ENCODE measurements at regions not wholly inside any gene's neighbourhood (a gene's known extent, or its start where the extent isn't known, plus 50 kb on each side); places are given as distances from the start of the nearest gene placed in this dataset.

GRCh38 chr2:198387677-198388076 is 583.3 kb downstream of the PLCL1 start:
- Histone ChIP-seq H3K27me3 (no peaks in the 10 kb centered on the region), H3K4me3 (no peak overlapping the region), H3K4me1 (no peaks in the 10 kb centered on the region), H3K36me3 (no peaks in the 10 kb centered on the region), H3K9me3 (no peaks in the 10 kb centered on the region), H3K27ac (no peak overlapping the region)
- DNase-seq, result no peak
- intact Hi-C loops (cut with DNase I; ENCODE audit: low total_unique reads), result no loop called here
- TF ChIP-seq CTCF (IDR thresholded peaks at IDR 0.05), result no peak

GRCh38 chr2:198385856-198386255 is 581.5 kb downstream of the PLCL1 start:
- no peaks in the 10 kb centered on the region for H3K36me3 ChIP-seq

GRCh38 chr2:198385326-198385725 is 580.9 kb downstream of the PLCL1 start:
- no peak overlapping the region for H3K4me3 ChIP-seq
- DNase-seq, result no peak

More at GRCh38 chr2:198385856-198386255, 581.5 kb downstream of the PLCL1 start:
- Histone ChIP-seq H3K4me3 (no peak overlapping the region), H3K4me1 (no peaks in the 10 kb centered on the region), H3K27me3 (no peaks in the 10 kb centered on the region), H3K9me3 (no peaks in the 10 kb centered on the region), H3K27ac (no peak overlapping the region)
- no peak for TF ChIP-seq CTCF (IDR thresholded peaks at IDR 0.05)
- DNase-seq, result no peak
- intact Hi-C loops (cut with DNase I; ENCODE audit: low total_unique reads), result no loop called here

GRCh38 chr2:198383392-198383791 is 579.0 kb downstream of the PLCL1 start:
- no peaks in the 10 kb centered on the region for H3K9me3 ChIP-seq
- H3K4me1 ChIP-seq, result no peaks in the 10 kb centered on the region
- no peak for DNase-seq
- H3K27me3 ChIP-seq, result no peaks in the 10 kb centered on the region
- no peaks in the 10 kb centered on the region for H3K36me3 ChIP-seq
- H3K27ac ChIP-seq, result no peak overlapping the region
- TF ChIP-seq CTCF (IDR thresholded peaks at IDR 0.05), result no peak
- H3K4me3 ChIP-seq, result no peak overlapping the region
- intact Hi-C loops (cut with DNase I; ENCODE audit: low total_unique reads), result no loop called here

More at GRCh38 chr2:198385326-198385725, 580.9 kb downstream of the PLCL1 start:
- Histone ChIP-seq H3K36me3 (no peaks in the 10 kb centered on the region), H3K27me3 (no peaks in the 10 kb centered on the region), H3K27ac (no peak overlapping the region), H3K9me3 (no peaks in the 10 kb centered on the region), H3K4me1 (no peaks in the 10 kb centered on the region)
- TF ChIP-seq CTCF (IDR thresholded peaks at IDR 0.05), result no peak
- intact Hi-C loops (cut with DNase I; ENCODE audit: low total_unique reads), result no loop called here

GRCh38 chr2:198382811-198383210 is 578.4 kb downstream of the PLCL1 start:
- H3K27ac ChIP-seq, result no peak overlapping the region
- intact Hi-C loops (cut with DNase I; ENCODE audit: low total_unique reads), result no loop called here
- TF ChIP-seq CTCF (IDR thresholded peaks at IDR 0.05), result no peak
- H3K4me3 ChIP-seq, result no peak overlapping the region
- no peaks in the 10 kb centered on the region for H3K27me3 ChIP-seq
- DNase-seq, result no peak
- no peaks in the 10 kb centered on the region for H3K36me3 ChIP-seq
- H3K4me1 ChIP-seq, result no peaks in the 10 kb centered on the region
- H3K9me3 ChIP-seq, result no peaks in the 10 kb centered on the region

- Histone ChIP-seq H3K9me3 (no peaks in the 10 kb centered on the region), H3K4me1 (no peaks in the 10 kb centered on the region), H3K27me3 (no peaks in the 10 kb centered on the region), H3K36me3 (no peaks in the 10 kb centered on the region), H3K4me3 (no peak overlapping the region), H3K27ac (no peak overlapping the region)
- no peak for TF ChIP-seq CTCF (IDR thresholded peaks at IDR 0.05)
- intact Hi-C loops (cut with DNase I; ENCODE audit: low total_unique reads), result no loop called here
- DNase-seq, result no peak
Observed at GRCh38 chr2:198376677-198377076, 572.3 kb downstream of the PLCL1 start.
